ENCODE measurements at regions not wholly inside any gene's neighbourhood (a gene's known extent, or its start where the extent isn't known, plus 50 kb on each side); places are given as distances from the start of the nearest gene placed in this dataset.
"Not testable (repeated sequence)": the region's sequence is repeated elsewhere in the genome, so short reads cannot be mapped to it uniquely, and the experiment has no call there.

DNA sequence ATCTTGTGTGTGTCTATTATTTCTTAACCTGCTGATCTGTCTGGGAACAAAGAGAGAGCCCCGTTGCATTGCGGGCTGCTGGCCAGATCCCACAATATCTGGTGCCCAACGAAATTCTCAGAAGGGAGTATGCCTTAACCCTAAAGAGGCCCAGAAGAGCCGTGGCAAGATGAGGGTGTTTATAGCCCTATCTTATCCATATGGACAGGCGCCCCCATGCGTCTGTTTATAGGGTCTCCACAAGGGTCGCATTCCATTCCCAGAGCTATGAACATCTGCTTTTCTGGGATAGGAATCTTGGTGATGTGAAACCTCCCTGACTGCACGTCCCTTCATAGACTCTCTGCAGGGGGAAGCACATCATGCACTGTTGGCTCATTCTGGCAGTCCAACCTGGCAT lies 1262.5 kb downstream of the RAPGEF2 start:
- DNase-seq = not testable (repeated sequence)

GRCh38 chr4:160370046-160370445 lies 1267.2 kb downstream of the RAPGEF2 start:
- DNase-seq = no peak

- no peak for DNase-seq
These were observed 1268.6 kb downstream of the RAPGEF2 start for GRCh38 chr4:160371446-160371845.

DNA sequence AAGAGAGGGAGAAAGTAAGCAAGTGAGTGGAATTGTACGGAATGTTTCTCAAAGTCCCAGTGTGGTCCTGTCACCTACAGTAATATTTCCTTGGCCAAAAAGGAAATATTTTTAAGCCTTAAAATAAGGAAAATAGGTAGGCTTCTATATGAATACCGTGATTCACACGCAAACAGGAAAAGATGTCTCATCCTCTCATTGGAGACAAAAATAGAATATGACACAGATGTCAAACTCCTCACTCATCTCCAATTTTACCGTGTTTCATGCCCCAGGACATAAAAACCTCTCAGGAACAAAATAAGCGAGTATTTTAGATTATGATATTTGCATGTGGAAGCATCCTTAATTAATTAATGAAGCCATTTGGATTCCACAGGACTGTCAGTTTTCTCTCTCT lies 1269.5 kb downstream of the RAPGEF2 start:
- no peak for DNase-seq

GRCh38 chr4:160373911-160374310 lies 1271.0 kb downstream of the RAPGEF2 start:
- no peak for DNase-seq

DNA sequence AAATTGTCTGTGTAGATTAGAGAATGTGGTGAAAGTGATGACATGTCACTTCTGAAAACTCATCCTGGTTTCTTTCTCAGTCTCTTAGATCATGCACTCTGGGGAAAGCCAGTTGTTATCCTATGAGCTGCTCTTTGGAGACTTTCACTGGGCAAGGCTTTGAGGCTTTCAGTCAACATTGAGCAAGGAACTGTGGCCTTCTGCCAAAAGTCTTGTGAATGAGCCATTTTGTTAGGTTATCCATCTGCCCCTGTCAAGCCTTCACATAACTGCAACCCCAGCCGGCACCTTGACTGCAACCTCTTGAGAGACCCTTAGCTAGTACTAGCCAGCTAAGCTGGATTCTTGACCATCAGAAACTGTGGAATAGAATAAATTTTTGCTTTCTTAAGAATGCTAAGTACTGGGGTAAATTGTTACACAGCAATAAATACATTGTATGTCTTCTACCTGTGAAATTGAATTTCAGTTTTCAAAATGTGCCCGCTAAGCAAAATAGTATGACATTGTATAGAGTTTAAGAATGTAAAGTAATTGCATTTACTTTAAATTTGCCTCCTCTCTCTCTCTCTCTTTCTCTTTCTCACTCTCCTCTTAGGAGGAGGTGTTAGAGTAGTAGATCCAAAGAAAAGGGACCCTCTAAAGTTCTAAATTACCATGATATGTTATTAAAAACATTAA lies 1273.0 kb downstream of the RAPGEF2 start:
- DNase-seq = no peak

- no peak for DNase-seq
These were observed 1284.0 kb downstream of the RAPGEF2 start for GRCh38 chr4:160386846-160387245.

DNA sequence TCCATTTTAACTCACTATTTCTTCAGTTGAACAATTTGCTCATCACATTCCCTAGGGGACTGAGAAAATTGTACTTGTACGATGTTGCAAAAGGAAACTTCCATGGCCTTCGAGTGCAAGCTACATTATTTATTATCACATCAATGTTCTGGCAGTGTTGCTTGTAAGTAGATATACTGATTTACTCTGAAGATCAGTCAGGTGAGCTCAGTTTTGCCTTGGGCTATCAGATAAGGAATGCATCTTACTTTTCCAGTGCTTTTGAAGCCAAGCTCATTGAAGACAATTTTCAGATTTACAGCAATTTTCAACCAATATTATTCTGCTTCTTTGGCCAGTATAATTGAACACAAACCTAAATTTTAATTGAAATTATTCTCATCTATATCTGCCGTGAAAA lies 1296.9 kb downstream of the RAPGEF2 start:
- DNase-seq = no peak

GRCh38 chr4:160403081-160403480 lies 1300.2 kb downstream of the RAPGEF2 start:
- DNase-seq = no peak

DNA sequence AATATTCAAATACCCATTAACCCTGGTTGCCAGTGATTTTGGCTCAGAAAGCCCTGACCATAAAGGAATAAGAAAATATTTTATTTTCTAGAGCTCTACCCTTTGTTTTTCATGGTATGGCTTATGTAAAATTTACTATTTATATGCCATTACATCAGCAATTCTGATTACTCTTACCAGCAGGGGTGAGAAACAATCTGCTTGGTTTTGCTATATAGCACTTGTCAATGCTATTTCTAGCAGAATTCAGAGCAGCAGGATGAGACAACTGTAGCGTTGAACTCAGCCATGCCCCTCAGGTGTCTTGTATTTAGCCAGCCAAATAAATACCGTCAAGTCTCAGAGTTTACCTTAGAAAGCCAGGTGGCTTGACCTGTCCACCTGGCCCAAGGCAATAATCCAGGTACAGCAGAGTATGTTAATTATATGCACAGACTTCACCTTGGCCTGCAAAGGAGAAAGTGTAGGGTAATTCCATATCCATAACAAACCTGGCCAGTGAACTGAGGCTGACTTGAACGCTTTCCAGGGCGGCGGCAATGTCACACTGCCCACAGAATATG lies 1303.5 kb downstream of the RAPGEF2 start:
- no peak for DNase-seq

- no peak for DNase-seq
These were observed 1311.6 kb downstream of the RAPGEF2 start for GRCh38 chr4:160414496-160414895.

- no peak for DNase-seq
These were observed 1321.1 kb downstream of the RAPGEF2 start for GRCh38 chr4:160423879-160424451.

DNA sequence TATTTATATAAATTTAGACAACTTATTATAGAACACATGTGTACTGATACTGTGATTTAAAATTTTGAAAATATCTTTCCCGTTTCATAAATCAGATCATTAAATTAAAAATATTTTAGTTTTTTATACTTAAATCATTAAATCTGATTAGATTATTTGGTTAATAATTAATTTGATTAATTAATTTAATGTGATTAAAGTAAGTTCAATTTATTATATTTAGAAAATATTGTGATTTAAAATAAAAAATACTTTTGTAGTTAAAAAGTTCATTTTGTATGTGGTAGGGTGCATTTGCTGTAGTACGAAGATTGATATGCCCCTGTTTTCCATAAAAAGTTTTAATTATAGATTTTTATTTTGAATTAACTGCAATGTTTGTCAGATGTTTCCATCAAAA lies 1323.4 kb downstream of the RAPGEF2 start:
- no peak for DNase-seq

- DNase-seq = no peak
These were observed 1348.0 kb downstream of the RAPGEF2 start for GRCh38 chr4:160450876-160451275.

- not testable (repeated sequence) for DNase-seq
These were observed 1379.1 kb downstream of the RAPGEF2 start for GRCh38 chr4:160481696-160482690.

DNA sequence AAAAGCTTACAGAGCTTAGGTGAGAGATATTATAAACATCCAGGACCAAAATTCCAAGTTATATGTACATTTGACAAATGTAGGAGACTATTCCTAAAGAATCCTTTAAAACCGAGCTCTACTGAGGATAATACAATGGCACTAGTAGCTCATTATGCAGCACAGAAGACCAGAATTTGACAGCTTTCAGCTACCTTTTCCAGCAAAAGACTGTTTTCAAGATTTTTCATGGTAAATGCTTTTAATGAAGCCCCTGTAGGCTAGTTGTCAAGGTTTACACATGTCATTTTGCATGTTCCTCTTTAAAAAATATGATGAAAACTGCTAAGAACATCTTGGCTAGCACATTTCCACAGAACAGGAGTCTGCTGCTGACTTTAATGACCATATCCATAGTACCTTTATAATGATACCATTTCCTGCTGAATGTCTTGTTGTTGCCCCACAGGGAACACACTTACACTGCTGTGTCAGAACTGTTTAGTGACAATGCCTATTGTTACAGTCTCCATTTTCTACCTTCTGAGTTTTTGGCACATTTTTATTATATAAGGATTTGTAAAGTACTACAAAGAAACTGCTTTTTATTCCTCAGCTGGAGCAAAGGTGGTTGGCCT lies 1382.3 kb downstream of the RAPGEF2 start:
- DNase-seq = no peak

- DNase-seq = no peak
These were observed 1389.3 kb downstream of the RAPGEF2 start for GRCh38 chr4:160492181-160492580.

- DNase-seq = no peak
These were observed 1390.3 kb downstream of the RAPGEF2 start for GRCh38 chr4:160493206-160493605.

- no peak for DNase-seq
These were observed 1392.5 kb downstream of the RAPGEF2 start for GRCh38 chr4:160495356-160495755.

- DNase-seq = no peak
These were observed 1395.3 kb downstream of the RAPGEF2 start for GRCh38 chr4:160498211-160498610.

- no peak for DNase-seq
These were observed 1402.8 kb downstream of the RAPGEF2 start for GRCh38 chr4:160505724-160506123.

GRCh38 chr4:160510928-160511327 lies 1408.0 kb downstream of the RAPGEF2 start:
- no peak for DNase-seq

GRCh38 chr4:160514126-160514525 lies 1411.2 kb downstream of the RAPGEF2 start:
- DNase-seq = no peak

All from NCI-H1048 (cell line).